HepG2 (cell line): ENCODE measurements at regions not wholly inside any gene's neighbourhood (a gene's known extent, or its start where the extent isn't known, plus 50 kb on each side); places are given as distances from the start of the nearest gene placed in this dataset.

Experiments
- ATAC-seq: fragments of 200-7000 bp; cut with Tn5 transposase; 3 replicates; pipeline ENCODE4 v1.9.1; 2020; ENCODE audit warnings: mild to moderate bottlenecking, moderate library complexity
- BruUV-seq: library from RNA; stranded (reverse); fragments of 400-500 nt; replicated peaks from 2 replicates; lab custom pipeline; 2021; lab: Mats Ljungman, UMichigan
- CTCF ChIA-PET: fragments of 300-600 bp; formaldehyde crosslinking; extraction: SDS; loops from one replicate; lab custom pipeline; 2021; ENCODE audit warnings: low total read pairs, inconsistent platforms, low intra/inter-chr PET ratio; lab: Yijun Ruan, JAX
- POLR2A ChIA-PET: fragments of 350-600 bp; sonication (Branson Sonifier 250); formaldehyde crosslinking; loops from one replicate; lab custom pipeline; 2020; ENCODE audit warnings: antibody characterized with exemption, inconsistent platforms; lab: Yijun Ruan, JAX
- DNase-seq: peaks from one replicate; pipeline ENCODE4 v3.0.0-alpha.2; 2015; ENCODE audit warnings: low spot score
- FAIRE-seq: peaks from 3 replicates; lab custom pipeline; 2011; peaks lifted over from hg19 to GRCh38; lab: Jason Lieb, UNC
- H2AFZ ChIP-seq: one replicate; pipeline ENCODE4 v1.6.1; 2011; ENCODE audit warnings: low read length, inconsistent platforms
- H3K27ac ChIP-seq: fragments of 300-600 bp; 3 replicates; pipeline ENCODE4 v1.8.0; 2011; ENCODE audit warnings: mixed run types, mild to moderate bottlenecking, mixed read lengths, low read length, inconsistent platforms; ENCODE audit not compliant: insufficient read depth; ENCODE audit errors: extremely low read length
- H3K27me3 ChIP-seq, 2 experiments: fragments of 200-600 bp in 1 of 2; 2 replicates in 1 of 2; 3 replicates in 1 of 2; pipeline versions ENCODE4 v1.6.0 to v1.8.0; 2011; ENCODE audit warnings: low read length in 2 of 2, mild to moderate bottlenecking in 2 of 2, moderate library complexity in 2 of 2, inconsistent platforms in 1 of 2; ENCODE audit not compliant: insufficient read depth in 2 of 2, control insufficient read depth in 1 of 2
- H3K36me3 ChIP-seq, 2 experiments: fragments of 200-600 bp in 1 of 2; replicated peaks in 1 of 2; 2 replicates in 1 of 2; 3 replicates in 1 of 2; pipeline versions ENCODE4 v1.5.1 to v1.8.0; 2011; ENCODE audit warnings: low read length in 2 of 2, inconsistent platforms in 1 of 2; ENCODE audit not compliant: insufficient read depth in 2 of 2, control insufficient read depth in 1 of 2
- H3K4me1 ChIP-seq: 2 replicates; pipeline ENCODE4 v1.5.1; 2012; ENCODE audit warnings: low read length, inconsistent platforms; ENCODE audit not compliant: insufficient read depth
- H3K4me2 ChIP-seq: 2 replicates; pipeline ENCODE4 v1.6.0; 2011; ENCODE audit warnings: low read depth, low read length, inconsistent platforms
- H3K4me3 ChIP-seq, 3 experiments: fragments of 200-600 bp in 1 of 3; sonication (generic), shearing (Covaris generic) in 1 of 3; replicated peaks in 1 of 3; 2 replicates each; pipeline ENCODE4 v1.5.1; 2011 to 2016; ENCODE audit warnings: low read length in 3 of 3, inconsistent platforms in 2 of 3, low read depth in 2 of 3, mild to moderate bottlenecking in 2 of 3, control low read depth in 1 of 3, mixed read lengths in 1 of 3; ENCODE audit not compliant: insufficient read depth in 1 of 3
- H3K79me2 ChIP-seq: one replicate; pipeline ENCODE4 v1.6.1; 2011; ENCODE audit warnings: low read length, inconsistent platforms; ENCODE audit not compliant: insufficient read depth
- H3K9ac ChIP-seq: 2 replicates; pipeline ENCODE4 v1.6.0; 2011; ENCODE audit warnings: mild to moderate bottlenecking, low read depth, low read length, inconsistent platforms; ENCODE audit not compliant: insufficient read depth
- H3K9me3 ChIP-seq: 2 replicates; pipeline ENCODE4 v1.5.1; 2012; ENCODE audit warnings: mild to moderate bottlenecking, low read length
- H4K20me1 ChIP-seq: 2 replicates; pipeline ENCODE4 v1.6.0; 2011; ENCODE audit warnings: inconsistent platforms, mild to moderate bottlenecking, low read length, moderate library complexity; ENCODE audit not compliant: insufficient read depth
- BHLHE40 ChIP-seq: IDR thresholded peaks from 2 replicates; pipeline ENCODE4 v1.6.1; 2011; ENCODE audit warnings: low read length, improper control_type of control experiment
- BRCA1 ChIP-seq: sonication (generic); formaldehyde crosslinking; IDR thresholded peaks from 2 replicates; pipeline ENCODE4 v1.4.0; 2020; ENCODE audit warnings: missing genetic modification reagents
- HOXA3 ChIP-seq: sonication (generic); formaldehyde crosslinking; IDR thresholded peaks from 2 replicates; pipeline ENCODE4 v1.5.0; 2020; ENCODE audit warnings: missing genetic modification reagents
- MLXIP ChIP-seq: sonication (generic); formaldehyde crosslinking; IDR thresholded peaks from 2 replicates; pipeline ENCODE4 v1.9.0; 2021; ENCODE audit warnings: missing genetic modification reagents, borderline replicate concordance
- PLRG1 ChIP-seq: fragments of 450-650 bp; conservative IDR thresholded peaks from 2 replicates; pipeline ENCODE4 v1.6.1; 2016
- RBFOX2 ChIP-seq: fragments of 200-400 bp; formaldehyde crosslinking; IDR thresholded peaks from 2 replicates; pipeline ENCODE4 v1.6.1; 2017; ENCODE audit warnings: low read depth, mild to moderate bottlenecking, low read length
- RXRB ChIP-seq: IDR thresholded peaks from 2 replicates; pipeline ENCODE4 v1.6.1; 2016; ENCODE audit warnings: borderline replicate concordance, missing genetic modification reagents, missing compliant biosample characterization
- SAFB2 ChIP-seq: sonication (generic); formaldehyde crosslinking; IDR thresholded peaks from 2 replicates; pipeline ENCODE4 v1.5.1; 2020; ENCODE audit warnings: missing genetic modification reagents, low read depth, mild to moderate bottlenecking, borderline replicate concordance
- ZFP36L2 ChIP-seq: sonication (generic); formaldehyde crosslinking; IDR thresholded peaks from 2 replicates; pipeline ENCODE4 v1.4.0; 2020; ENCODE audit warnings: missing genetic modification reagents
- ZMYM3 ChIP-seq: sonication (generic); formaldehyde crosslinking; IDR thresholded peaks from 2 replicates; pipeline ENCODE4 v1.5.1; 2020; ENCODE audit warnings: mild to moderate bottlenecking, missing genetic modification reagents
- ZNF33B ChIP-seq: sonication (generic); formaldehyde crosslinking; IDR thresholded peaks from 2 replicates; pipeline ENCODE4 v1.5.1; 2020; ENCODE audit warnings: mild to moderate bottlenecking, missing genetic modification reagents
- ZNF605 ChIP-seq: sonication (generic); formaldehyde crosslinking; IDR thresholded peaks from 2 replicates; pipeline ENCODE4 v1.8.0; 2022; ENCODE audit warnings: mild to moderate bottlenecking, missing genetic modification reagents
- ZNF7 ChIP-seq: IDR thresholded peaks from 2 replicates; pipeline ENCODE4 v1.6.1; 2016; ENCODE audit warnings: missing biosample characterization, missing genetic modification reagents
- ZNF761 ChIP-seq: sonication (generic); formaldehyde crosslinking; conservative IDR thresholded peaks from 2 replicates; pipeline ENCODE4 v1.4.0; 2020; ENCODE audit warnings: mild to moderate bottlenecking, missing genetic modification reagents
- ZNF772 ChIP-seq: sonication (generic); formaldehyde crosslinking; IDR thresholded peaks from 2 replicates; pipeline ENCODE4 v1.5.0; 2020; ENCODE audit warnings: mild to moderate bottlenecking, missing genetic modification reagents
- WGBS: methylation state at CpG from one replicate; pipeline ENCODE4 v1.1.6; 2017; ENCODE audit warnings: low lambda C conversion rate; 5-methylcytosine and 5-hydroxymethylcytosine counted together
- in situ Hi-C: cut with HindIII; loops from 2 replicates; pipeline ENCODE4 v1.10.0; 2017; ENCODE audit warnings: low pct_unique_long_range_greater_than_20kb; ENCODE audit not compliant: extremely low pct_ligation_motif_present
- intact Hi-C: fragments of 100-400 bp; cut with micrococcal nuclease; formaldehyde crosslinking; loops from one replicate; pipeline ENCODE4 v1.10.0; 2022; ENCODE audit not compliant: unreplicated experiment
- TF ChIP-seq, protein P1 (sequence below): sonication (generic); formaldehyde crosslinking; IDR thresholded peaks from 2 replicates; pipeline ENCODE4 v1.5.0; 2020; ENCODE audit warnings: mild to moderate bottlenecking, missing genetic modification reagents, borderline replicate concordance

DNA sequence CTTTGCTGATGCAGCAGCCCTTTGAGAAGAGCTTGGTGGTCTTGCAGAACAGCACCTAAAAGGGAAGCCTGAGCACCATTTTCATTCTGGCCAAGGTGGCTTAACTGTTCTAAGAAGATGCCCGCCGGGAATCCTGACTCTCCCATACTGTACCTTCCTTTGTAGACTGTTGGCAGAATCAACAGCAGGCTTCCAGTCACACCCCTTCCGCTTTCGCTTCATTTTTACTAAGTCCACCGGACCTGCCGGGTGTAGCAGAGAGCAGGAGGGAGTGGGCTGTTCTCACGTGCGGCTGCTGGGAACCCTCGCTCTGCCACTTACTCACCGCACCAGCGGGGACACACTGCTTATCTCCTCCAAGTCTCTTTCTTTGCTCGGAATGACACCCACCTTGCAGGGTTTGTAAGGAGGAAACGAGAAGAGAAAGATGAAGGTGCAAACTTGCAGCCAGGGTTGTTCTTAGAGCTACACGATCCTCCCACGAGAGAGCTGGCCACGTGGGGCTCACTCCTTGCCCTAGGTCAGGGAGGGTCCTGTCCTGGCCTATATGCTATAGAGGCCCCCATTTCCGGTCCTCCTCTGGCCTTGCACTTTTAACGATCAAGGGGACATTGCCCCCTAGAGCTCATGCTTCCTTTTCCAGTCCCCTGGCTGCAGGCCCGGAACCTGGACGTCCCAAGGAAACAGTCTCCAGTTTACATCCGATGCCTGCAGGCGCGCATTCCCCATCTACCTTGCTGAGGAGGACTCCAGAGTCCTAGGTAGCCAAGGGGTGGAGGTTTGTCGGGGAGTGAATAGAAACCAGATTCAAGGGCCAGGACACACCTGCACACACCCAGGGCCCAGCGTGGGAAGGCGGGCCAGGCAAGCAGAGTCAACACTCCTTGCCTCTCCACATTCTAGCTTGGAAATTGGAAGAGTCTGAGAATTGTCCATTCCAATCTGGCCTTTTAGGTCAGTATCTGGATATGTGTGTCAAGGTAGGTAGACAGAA, 453.6 kb downstream of the IRS2 start:
- in situ Hi-C loops (no loop called here), intact Hi-C loops (no loop called here)
- FAIRE-seq (no peak), ATAC-seq (no peak), DNase-seq (no peak)
- H3K36me3 ChIP-seq = no peaks in the 10 kb centered on the region
- no peak overlapping the region for H2AFZ ChIP-seq
- TF ChIP-seq SAFB2 (no peak), RBFOX2 (no peak), ZNF33B (no peak), ZNF761 (CRISPR knock-in tag) (no peak), ZNF7 (no peak), MLXIP (CRISPR knock-in tag) (no peak), BHLHE40 (no peak), BRCA1 (CRISPR knock-in tag) (no peak), ZNF772 (CRISPR knock-in tag) (no peak), ZMYM3 (CRISPR knock-in tag) (no peak), ZNF605 (no peak), HOXA3 (CRISPR knock-in tag) (no peak), RXRB (no peak), PLRG1 (no peak), ZFP36L2 (CRISPR knock-in tag) (no peak)
- TF ChIP-seq, protein P1, sequence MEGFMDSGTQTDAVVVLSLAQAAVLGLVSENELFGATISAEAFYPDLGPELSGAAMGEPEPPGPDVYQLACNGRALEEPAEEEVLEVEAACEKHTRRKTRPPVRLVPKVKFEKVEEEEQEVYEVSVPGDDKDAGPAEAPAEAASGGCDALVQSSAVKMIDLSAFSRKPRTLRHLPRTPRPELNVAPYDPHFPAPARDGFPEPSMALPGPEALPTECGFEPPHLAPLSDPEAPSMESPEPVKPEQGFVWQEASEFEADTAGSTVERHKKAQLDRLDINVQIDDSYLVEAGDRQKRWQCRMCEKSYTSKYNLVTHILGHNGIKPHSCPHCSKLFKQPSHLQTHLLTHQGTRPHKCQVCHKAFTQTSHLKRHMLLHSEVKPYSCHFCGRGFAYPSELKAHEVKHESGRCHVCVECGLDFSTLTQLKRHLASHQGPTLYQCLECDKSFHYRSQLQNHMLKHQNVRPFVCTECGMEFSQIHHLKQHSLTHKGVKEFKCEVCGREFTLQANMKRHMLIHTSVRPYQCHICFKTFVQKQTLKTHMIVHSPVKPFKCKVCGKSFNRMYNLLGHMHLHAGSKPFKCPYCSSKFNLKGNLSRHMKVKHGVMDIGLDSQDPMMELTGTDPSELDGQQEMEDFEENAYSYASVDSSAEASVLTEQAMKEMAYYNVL = no peak
- no peak overlapping the region for H3K4me3 ChIP-seq
- no peaks in the 10 kb centered on the region for H3K4me1 ChIP-seq
- H3K79me2 ChIP-seq = no peaks in the 10 kb centered on the region
- CTCF ChIA-PET = no interaction called here
- no peaks in the 10 kb centered on the region for H4K20me1 ChIP-seq
- H3K27me3 ChIP-seq = no peaks in the 10 kb centered on the region; a peak in 1 of 5 replicates
- H3K27ac ChIP-seq = no peak overlapping the region
- H3K9me3 ChIP-seq = peaks cover 11% of the 10 kb centered on the region; the same call in 1 of the 2 replicates
- no peak overlapping the region for H3K4me2 ChIP-seq
- H3K9ac ChIP-seq = no peak overlapping the region
- WGBS = 62% methylated on average over 23 of the region's 26 CpGs
- BruUV-seq = no TSS peak
- POLR2A ChIA-PET = no interaction called here
